ENCODE measurements at regions not wholly inside any gene's neighbourhood (a gene's known extent, or its start where the extent isn't known, plus 50 kb on each side); places are given as distances from the start of the nearest gene placed in this dataset.
"Not testable (repeated sequence)": the region's sequence is repeated elsewhere in the genome, so short reads cannot be mapped to it uniquely, and the experiment has no call there.

GRCh38 chr12:131576734-131577133 is 134.2 kb upstream of the SFSWAP start:
- H4K8ac ChIP-seq (ENCODE audit: extremely low read depth, insufficient read depth, low read length); H3K27ac ChIP-seq (ENCODE audit: low read depth, low read length); H2BK120ac ChIP-seq (replicated peaks; ENCODE audit: low read depth, low read length); H2BK12ac ChIP-seq (ENCODE audit: low read depth, low read length); H3K36me3 ChIP-seq (ENCODE audit: control insufficient read depth in 2 of 4, insufficient read depth in 4 of 4, low read length in 3 of 4); H3K4me1 ChIP-seq (replicated peaks in 1 of 4; ENCODE audit: control insufficient read depth in 3 of 4, insufficient read depth in 4 of 4, low read length in 3 of 4); H4K20me1 ChIP-seq (replicated peaks in 1 of 2; ENCODE audit: control insufficient read depth in 1 of 2, insufficient read depth in 2 of 2, low read length in 2 of 2); H2BK5ac ChIP-seq (ENCODE audit: low read depth, low read length); H4K5ac ChIP-seq (ENCODE audit: insufficient read length, low read depth, low read length); H3K27me3 ChIP-seq (replicated peaks in 1 of 4; ENCODE audit: control insufficient read depth in 3 of 4, extremely low read depth in 1 of 4, insufficient read depth in 3 of 4, low read length in 3 of 4); H3K4me2 ChIP-seq (ENCODE audit: insufficient read depth in 1 of 2, low read depth in 2 of 2, low read length in 2 of 2); H3K79me1 ChIP-seq (ENCODE audit: low read depth, low read length); H2BK15ac ChIP-seq (ENCODE audit: low read length); DNase-seq (ENCODE audit: low read depth in 1 of 2, low spot score in 2 of 2); H3K9ac ChIP-seq (replicated peaks in 1 of 4; ENCODE audit: extremely low read depth in 1 of 4, low read depth in 3 of 4, low read length in 3 of 4); H3K23me2 ChIP-seq (ENCODE audit: low read depth, low read length); H3K4me3 ChIP-seq (ENCODE audit: extremely low read depth in 1 of 4, insufficient read depth in 2 of 4, low read depth in 3 of 4, low read length in 4 of 4); H2AFZ ChIP-seq (ENCODE audit: low read length); H2AK5ac ChIP-seq (ENCODE audit: low read depth, low read length); H3K56ac ChIP-seq (replicated peaks; ENCODE audit: insufficient read length, low read depth, low read length); H3K23ac ChIP-seq (ENCODE audit: insufficient read length); H2BK20ac ChIP-seq (ENCODE audit: low read length); H3K4ac ChIP-seq (replicated peaks; ENCODE audit: insufficient read length, low read depth, low read length); H3K14ac ChIP-seq (ENCODE audit: insufficient read length); POLR2A ChIA-PET (ENCODE audit: partially characterized antibody); CTCF ChIA-PET (ENCODE audit: partially characterized antibody); H3K79me2 ChIP-seq (ENCODE audit: control insufficient read depth in 1 of 2, insufficient read depth in 2 of 2, low read length in 2 of 2); H3K9me3 ChIP-seq (ENCODE audit: insufficient read depth in 2 of 2, low read depth in 1 of 2, low read length in 1 of 2); H4K91ac ChIP-seq (replicated peaks; ENCODE audit: insufficient read length, low read length); H3K18ac ChIP-seq (ENCODE audit: extremely low read depth, low read length): not testable (repeated sequence)
- WGBS, 2 experiments (ENCODE audit: extremely low coverage in 1 of 2, insufficient coverage in 1 of 2, insufficient read length in 1 of 2, insufficient replicate concordance in 2 of 2, low coverage in 1 of 2, low lambda C conversion rate in 2 of 2, missing lambda C conversion rate in 1 of 2) = 78% methylated on average over 17 of the region's 17 CpGs; no CpG with 5 or more reads in 1 of the 2 experiments
- peak; percentile 7 for FAIRE-seq

All from H1 (cell line).